ENCODE measurements at regions not wholly inside any gene's neighbourhood (a gene's known extent, or its start where the extent isn't known, plus 50 kb on each side); places are given as distances from the start of the nearest gene placed in this dataset.

DNA sequence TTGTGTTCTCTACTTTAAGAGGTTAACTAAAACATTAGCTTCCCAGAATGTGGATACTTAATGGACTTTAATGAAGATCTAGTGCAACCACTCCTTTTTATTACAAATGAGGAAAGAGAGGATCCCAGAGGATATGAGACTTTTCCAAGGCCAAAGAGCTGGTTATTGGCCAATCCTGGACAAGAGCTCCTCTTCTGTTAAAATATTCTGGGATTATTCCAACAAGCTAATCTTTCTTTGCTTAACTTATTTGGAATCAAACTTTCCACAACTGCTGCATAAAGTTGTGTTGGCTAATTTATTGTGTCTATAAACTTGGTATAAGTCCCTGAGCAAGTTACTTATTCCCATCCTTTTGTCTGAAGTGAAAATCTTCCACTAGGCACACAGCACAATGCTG lies 174.2 kb upstream of the HCCS start:
- no peak for DNase-seq
- no peaks in the 10 kb centered on the region for H4K20me1 ChIP-seq (ENCODE audit: insufficient read depth, low read depth, low read length)
- no peaks in the 10 kb centered on the region for H3K36me3 ChIP-seq (ENCODE audit: insufficient read depth, low read length)
- no peak overlapping the region for H2AFZ ChIP-seq (ENCODE audit: low read length)
- no peak overlapping the region for H3K9ac ChIP-seq (ENCODE audit: low read length)
- no peaks in the 10 kb centered on the region for H3K27me3 ChIP-seq (ENCODE audit: low read length)
- no peak overlapping the region for H3K4me3 ChIP-seq (ENCODE audit: low read length)
- no peaks in the 10 kb centered on the region for H3K79me2 ChIP-seq (ENCODE audit: low read length)
- no peaks in the 10 kb centered on the region for H3K9me2 ChIP-seq (replicated peaks; ENCODE audit: insufficient read depth, low read length)
- H3K4me2 ChIP-seq (ENCODE audit: low read depth, low read length, poor library complexity, severe bottlenecking), result no peak overlapping the region
- no peak overlapping the region for H3K27ac ChIP-seq (ENCODE audit: low read length)
- H3K9me3 ChIP-seq (ENCODE audit: low read length), result peaks cover 6% of the 10 kb centered on the region
- H3K4me1 ChIP-seq (ENCODE audit: low read length), result no peaks in the 10 kb centered on the region

DNA sequence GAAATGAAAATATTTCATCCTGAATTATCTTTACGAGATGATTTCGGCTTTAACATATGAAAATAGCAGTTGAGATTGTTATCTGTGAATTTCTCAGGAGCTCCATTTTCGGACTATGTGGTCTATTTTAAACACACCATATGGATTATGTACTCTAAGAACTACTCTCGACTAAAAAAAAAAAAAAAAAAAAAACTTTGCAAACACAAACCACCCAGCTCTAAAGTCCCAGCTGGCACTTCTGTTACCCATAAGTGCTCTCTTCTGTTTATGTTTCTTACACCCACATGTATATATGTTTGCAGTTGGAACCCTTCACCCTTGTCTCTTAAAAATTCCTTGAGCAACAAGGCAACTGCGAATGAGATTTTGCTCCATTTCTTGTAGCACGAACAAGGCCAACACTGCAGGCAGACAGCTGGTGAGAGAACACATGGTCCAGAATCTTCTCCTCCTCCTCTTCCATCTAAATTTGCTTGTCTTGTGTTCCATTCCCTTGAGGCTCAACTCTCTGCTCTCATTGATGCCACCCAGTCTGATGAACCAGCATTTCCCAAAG lies 172.7 kb upstream of the HCCS start:
- H3K27ac ChIP-seq (ENCODE audit: low read length), result no peak overlapping the region
- no peaks in the 10 kb centered on the region for H3K36me3 ChIP-seq (ENCODE audit: insufficient read depth, low read length)
- H4K20me1 ChIP-seq (ENCODE audit: insufficient read depth, low read depth, low read length), result no peaks in the 10 kb centered on the region

DNA sequence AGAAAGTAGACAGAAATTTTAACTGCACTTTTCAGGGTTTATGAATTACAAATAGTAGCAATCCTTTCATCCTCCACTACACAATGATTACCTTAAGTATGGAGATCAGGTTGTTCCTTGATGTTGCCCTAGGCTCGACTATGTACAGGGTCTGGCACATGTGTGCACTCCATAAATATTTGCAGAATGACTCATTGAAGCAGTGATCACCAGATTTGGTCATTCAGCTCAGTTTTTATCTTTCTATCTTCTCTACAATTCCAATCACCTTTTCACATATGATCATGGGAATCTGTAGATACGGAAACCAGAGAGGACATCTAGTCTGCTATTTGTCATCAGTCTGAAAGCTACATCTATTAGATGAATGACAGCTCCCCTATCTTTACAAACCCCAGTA lies 171.7 kb upstream of the HCCS start:
- Histone ChIP-seq H3K27me3 (ENCODE audit: low read length) (no peaks in the 10 kb centered on the region), H2AFZ (ENCODE audit: low read length) (no peak overlapping the region), H3K4me1 (ENCODE audit: low read length) (no peaks in the 10 kb centered on the region), H3K79me2 (ENCODE audit: low read length) (no peaks in the 10 kb centered on the region), H3K9me2 (replicated peaks; ENCODE audit: insufficient read depth, low read length) (no peaks in the 10 kb centered on the region), H3K4me2 (ENCODE audit: low read depth, low read length, poor library complexity, severe bottlenecking) (no peak overlapping the region), H3K27ac (ENCODE audit: low read length) (no peak overlapping the region), H3K36me3 (ENCODE audit: insufficient read depth, low read length) (no peaks in the 10 kb centered on the region), H3K9me3 (ENCODE audit: low read length) (peaks cover 10% of the 10 kb centered on the region), H3K4me3 (ENCODE audit: low read length) (no peak overlapping the region), H4K20me1 (ENCODE audit: insufficient read depth, low read depth, low read length) (no peaks in the 10 kb centered on the region), H3K9ac (ENCODE audit: low read length) (no peak overlapping the region)
- no peak for DNase-seq

More for the DNA sequence above, 172.7 kb upstream of the HCCS start:
- Histone ChIP-seq H3K4me1 (ENCODE audit: low read length) (no peaks in the 10 kb centered on the region), H3K9me3 (ENCODE audit: low read length) (peaks cover 7% of the 10 kb centered on the region), H2AFZ (ENCODE audit: low read length) (no peak overlapping the region), H3K4me2 (ENCODE audit: low read depth, low read length, poor library complexity, severe bottlenecking) (no peak overlapping the region), H3K9me2 (replicated peaks; ENCODE audit: insufficient read depth, low read length) (no peaks in the 10 kb centered on the region), H3K4me3 (ENCODE audit: low read length) (no peak overlapping the region), H3K27me3 (ENCODE audit: low read length) (no peaks in the 10 kb centered on the region), H3K79me2 (ENCODE audit: low read length) (no peaks in the 10 kb centered on the region), H3K9ac (ENCODE audit: low read length) (no peak overlapping the region)
- DNase-seq, result no peak

DNA sequence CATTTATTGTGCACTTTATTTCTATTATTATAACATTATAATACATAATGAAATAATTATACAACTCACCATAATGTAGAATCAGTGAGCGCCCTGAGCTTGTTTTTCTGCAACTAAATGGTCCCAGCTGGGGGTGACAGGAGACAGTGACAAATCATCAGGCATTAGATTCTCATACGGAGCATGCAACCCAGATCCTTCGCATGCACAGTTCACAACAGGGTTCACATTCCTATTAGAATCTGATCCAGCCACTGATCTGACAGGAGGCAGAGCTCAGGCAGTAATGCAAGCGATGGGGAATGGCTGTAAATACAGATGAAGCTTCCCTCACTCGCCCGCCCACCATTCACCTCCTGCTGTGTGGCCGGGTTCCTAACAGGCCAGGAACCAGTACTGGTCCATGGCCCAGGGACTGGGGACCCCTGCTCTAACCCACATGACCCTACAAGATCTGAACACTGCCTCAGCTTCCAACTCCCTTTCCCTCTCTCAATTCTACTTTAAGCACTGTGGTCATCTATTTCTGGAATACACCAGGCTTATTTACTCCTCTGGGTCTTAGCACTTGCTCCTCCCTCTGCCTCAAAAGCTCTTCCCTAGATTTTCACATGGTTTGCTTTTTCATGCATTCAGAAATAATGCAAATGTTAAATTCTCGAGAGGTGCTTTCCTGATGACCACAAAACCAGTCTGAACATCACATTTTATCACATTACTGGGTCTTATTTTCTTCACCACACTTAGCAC lies 166.8 kb upstream of the HCCS start:
- no peak overlapping the region for H3K4me3 ChIP-seq (ENCODE audit: low read length)
- H3K9me3 ChIP-seq (ENCODE audit: low read length), result peaks cover 10% of the 10 kb centered on the region
- H3K79me2 ChIP-seq (ENCODE audit: low read length), result no peaks in the 10 kb centered on the region
- peaks cover 3% of the 10 kb centered on the region; the same call in 1 of the 2 replicates for H3K9me2 ChIP-seq (replicated peaks; ENCODE audit: insufficient read depth, low read length)
- no peak for DNase-seq
- H3K4me2 ChIP-seq (ENCODE audit: low read depth, low read length, poor library complexity, severe bottlenecking), result no peak overlapping the region
- no peak overlapping the region for H3K27ac ChIP-seq (ENCODE audit: low read length)
- H3K36me3 ChIP-seq (ENCODE audit: insufficient read depth, low read length), result no peaks in the 10 kb centered on the region
- H3K4me1 ChIP-seq (ENCODE audit: low read length), result no peaks in the 10 kb centered on the region
- H3K9ac ChIP-seq (ENCODE audit: low read length), result no peak overlapping the region
- no peaks in the 10 kb centered on the region for H3K27me3 ChIP-seq (ENCODE audit: low read length)
- H4K20me1 ChIP-seq (ENCODE audit: insufficient read depth, low read depth, low read length), result no peaks in the 10 kb centered on the region
- H2AFZ ChIP-seq (ENCODE audit: low read length), result no peak overlapping the region

DNA sequence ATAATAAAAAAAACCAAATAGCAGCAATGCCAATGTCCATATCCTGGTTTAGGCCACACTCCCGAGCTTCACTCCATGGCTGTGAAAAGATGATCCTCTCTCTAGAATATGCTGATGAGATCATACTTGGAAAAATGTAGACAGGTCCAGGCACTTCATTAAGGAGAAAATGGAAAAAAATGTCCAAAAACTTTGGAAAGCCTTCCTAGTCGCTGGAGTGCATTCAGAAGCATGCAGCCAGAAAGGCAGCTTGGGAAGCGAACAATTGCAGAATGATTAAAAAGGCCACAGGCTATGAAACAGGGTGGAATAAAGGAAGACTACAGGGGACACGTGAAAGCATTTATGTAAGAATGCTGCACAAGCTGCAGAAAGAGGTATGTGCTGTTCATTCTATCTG lies 165.6 kb upstream of the HCCS start:
- DNase-seq, result no peak
- Histone ChIP-seq H3K4me2 (ENCODE audit: low read depth, low read length, poor library complexity, severe bottlenecking) (no peak overlapping the region), H3K9me2 (replicated peaks; ENCODE audit: insufficient read depth, low read length) (peaks cover 3% of the 10 kb centered on the region; the same call in 1 of the 2 replicates), H3K27me3 (ENCODE audit: low read length) (no peaks in the 10 kb centered on the region), H3K36me3 (ENCODE audit: insufficient read depth, low read length) (no peaks in the 10 kb centered on the region), H2AFZ (ENCODE audit: low read length) (no peak overlapping the region), H3K79me2 (ENCODE audit: low read length) (no peaks in the 10 kb centered on the region), H3K27ac (ENCODE audit: low read length) (no peak overlapping the region), H3K4me1 (ENCODE audit: low read length) (no peaks in the 10 kb centered on the region), H3K4me3 (ENCODE audit: low read length) (no peak overlapping the region), H3K9me3 (ENCODE audit: low read length) (peaks cover 10% of the 10 kb centered on the region), H4K20me1 (ENCODE audit: insufficient read depth, low read depth, low read length) (no peaks in the 10 kb centered on the region), H3K9ac (ENCODE audit: low read length) (no peak overlapping the region)

DNA sequence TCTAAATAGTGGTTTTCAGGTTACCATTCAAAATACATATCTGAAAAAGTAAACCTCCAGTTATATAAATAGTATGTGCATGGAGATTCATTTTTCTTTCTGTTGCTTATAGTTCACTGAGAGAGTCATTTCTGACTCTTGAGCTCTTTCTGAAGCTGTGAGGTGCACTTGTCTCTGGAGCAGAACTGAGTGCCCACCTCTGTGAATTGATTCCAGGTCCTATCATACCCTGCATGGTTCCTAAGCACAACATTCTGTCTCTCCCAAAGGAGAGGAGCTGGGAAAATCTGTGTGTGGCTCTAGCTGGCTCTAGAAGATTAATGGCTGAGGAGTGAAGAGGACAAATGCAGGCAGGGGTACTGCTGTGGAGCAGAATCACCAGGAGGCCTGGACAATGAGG lies 161.6 kb upstream of the HCCS start:
- Histone ChIP-seq H3K9me2 (replicated peaks; ENCODE audit: insufficient read depth, low read length) (peaks cover 3% of the 10 kb centered on the region; the same call in 1 of the 2 replicates), H3K27me3 (ENCODE audit: low read length) (no peaks in the 10 kb centered on the region), H2AFZ (ENCODE audit: low read length) (no peak overlapping the region), H3K9ac (ENCODE audit: low read length) (no peak overlapping the region), H4K20me1 (ENCODE audit: insufficient read depth, low read depth, low read length) (no peaks in the 10 kb centered on the region), H3K4me1 (ENCODE audit: low read length) (no peaks in the 10 kb centered on the region), H3K9me3 (ENCODE audit: low read length) (peaks cover 6% of the 10 kb centered on the region; the same call in 1 of the 2 replicates), H3K36me3 (ENCODE audit: insufficient read depth, low read length) (no peaks in the 10 kb centered on the region), H3K4me3 (ENCODE audit: low read length) (no peak overlapping the region), H3K4me2 (ENCODE audit: low read depth, low read length, poor library complexity, severe bottlenecking) (no peak overlapping the region), H3K79me2 (ENCODE audit: low read length) (no peaks in the 10 kb centered on the region), H3K27ac (ENCODE audit: low read length) (no peak overlapping the region)
- no peak for DNase-seq

DNA sequence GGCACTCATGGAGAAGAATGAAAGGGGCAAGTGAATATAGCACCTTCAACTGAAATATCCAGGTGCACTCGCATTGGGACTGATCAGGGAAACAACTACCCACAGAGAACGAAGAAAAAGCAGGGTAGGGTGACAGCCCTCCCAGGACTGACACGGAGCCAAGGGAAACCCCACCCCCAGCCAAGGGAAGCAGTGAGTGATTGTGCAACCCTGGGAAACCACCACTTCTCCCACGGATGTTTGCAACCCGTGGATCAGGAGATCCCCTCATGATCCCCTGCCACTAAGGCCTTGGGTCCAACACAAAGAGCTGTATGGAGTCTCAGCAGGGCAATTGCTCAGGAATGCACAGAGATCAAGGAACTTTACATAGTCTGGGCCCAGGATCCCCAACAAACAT lies 158.5 kb upstream of the HCCS start:
- H2AFZ ChIP-seq (ENCODE audit: low read length), result no peak overlapping the region

DNA sequence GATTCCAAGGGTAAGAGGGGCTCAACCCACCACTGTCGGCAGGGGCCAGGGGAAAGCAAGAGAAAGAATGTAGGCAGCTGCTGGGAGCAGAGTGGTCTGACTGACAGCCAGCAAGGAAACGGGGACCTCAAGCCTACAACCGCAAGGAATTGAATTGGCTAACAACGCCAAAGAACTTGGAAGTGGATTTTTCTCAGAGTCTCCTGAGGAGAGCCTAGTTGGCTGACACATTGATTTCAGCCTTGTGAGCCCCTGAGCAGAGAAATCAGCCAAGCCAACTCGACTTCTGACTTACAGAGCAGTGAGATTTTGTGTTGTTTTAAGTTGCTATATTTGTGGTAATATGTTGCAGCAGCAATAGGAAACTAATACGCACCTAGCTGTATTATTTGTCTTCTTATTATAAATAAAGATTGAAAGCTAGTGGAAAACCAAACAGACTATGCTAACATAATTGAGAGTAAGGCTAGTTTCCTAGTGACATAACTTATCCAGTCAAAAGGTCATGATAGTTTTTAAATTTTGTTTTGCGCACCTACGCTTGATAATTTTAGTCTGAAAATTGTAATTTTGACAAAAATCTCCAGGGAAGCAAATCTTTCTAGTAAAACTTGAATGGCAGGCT lies 145.8 kb upstream of the HCCS start:
- H4K20me1 ChIP-seq (ENCODE audit: insufficient read depth, low read depth, low read length), result no peaks in the 10 kb centered on the region
- H3K4me1 ChIP-seq (ENCODE audit: low read length), result no peaks in the 10 kb centered on the region
- no peak overlapping the region for H3K4me2 ChIP-seq (ENCODE audit: low read depth, low read length, poor library complexity, severe bottlenecking)
- no peak overlapping the region for H3K27ac ChIP-seq (ENCODE audit: low read length)
- no peaks in the 10 kb centered on the region for H3K36me3 ChIP-seq (ENCODE audit: insufficient read depth, low read length)
- H3K79me2 ChIP-seq (ENCODE audit: low read length), result no peaks in the 10 kb centered on the region
- H2AFZ ChIP-seq (ENCODE audit: low read length), result no peak overlapping the region
- no peaks in the 10 kb centered on the region for H3K27me3 ChIP-seq (ENCODE audit: low read length)
- peaks cover 7% of the 10 kb centered on the region for H3K9me3 ChIP-seq (ENCODE audit: low read length)
- DNase-seq, result no peak
- H3K4me3 ChIP-seq (ENCODE audit: low read length), result no peak overlapping the region
- no peak overlapping the region for H3K9ac ChIP-seq (ENCODE audit: low read length)
- no peaks in the 10 kb centered on the region for H3K9me2 ChIP-seq (replicated peaks; ENCODE audit: insufficient read depth, low read length)

More for the DNA sequence above, 158.5 kb upstream of the HCCS start:
- DNase-seq, result no peak
- Histone ChIP-seq H3K27me3 (ENCODE audit: low read length) (no peaks in the 10 kb centered on the region), H3K4me1 (ENCODE audit: low read length) (no peaks in the 10 kb centered on the region), H4K20me1 (ENCODE audit: insufficient read depth, low read depth, low read length) (no peaks in the 10 kb centered on the region), H3K36me3 (ENCODE audit: insufficient read depth, low read length) (no peaks in the 10 kb centered on the region), H3K4me3 (ENCODE audit: low read length) (no peak overlapping the region), H3K4me2 (ENCODE audit: low read depth, low read length, poor library complexity, severe bottlenecking) (no peak overlapping the region), H3K9me3 (ENCODE audit: low read length) (peaks cover 6% of the 10 kb centered on the region; the same call in 1 of the 2 replicates), H3K9me2 (replicated peaks; ENCODE audit: insufficient read depth, low read length) (peaks cover 3% of the 10 kb centered on the region; the same call in 1 of the 2 replicates), H3K27ac (ENCODE audit: low read length) (no peak overlapping the region), H3K9ac (ENCODE audit: low read length) (no peak overlapping the region), H3K79me2 (ENCODE audit: low read length) (no peaks in the 10 kb centered on the region)

Data from Karpas-422 (cell line).